ENCODE measurements at regions not wholly inside any gene's neighbourhood (a gene's known extent, or its start where the extent isn't known, plus 50 kb on each side); places are given as distances from the start of the nearest gene placed in this dataset.
A peak's percentile ranks its signal among the peaks of the same experiment; 100 is the strongest.

DNA sequence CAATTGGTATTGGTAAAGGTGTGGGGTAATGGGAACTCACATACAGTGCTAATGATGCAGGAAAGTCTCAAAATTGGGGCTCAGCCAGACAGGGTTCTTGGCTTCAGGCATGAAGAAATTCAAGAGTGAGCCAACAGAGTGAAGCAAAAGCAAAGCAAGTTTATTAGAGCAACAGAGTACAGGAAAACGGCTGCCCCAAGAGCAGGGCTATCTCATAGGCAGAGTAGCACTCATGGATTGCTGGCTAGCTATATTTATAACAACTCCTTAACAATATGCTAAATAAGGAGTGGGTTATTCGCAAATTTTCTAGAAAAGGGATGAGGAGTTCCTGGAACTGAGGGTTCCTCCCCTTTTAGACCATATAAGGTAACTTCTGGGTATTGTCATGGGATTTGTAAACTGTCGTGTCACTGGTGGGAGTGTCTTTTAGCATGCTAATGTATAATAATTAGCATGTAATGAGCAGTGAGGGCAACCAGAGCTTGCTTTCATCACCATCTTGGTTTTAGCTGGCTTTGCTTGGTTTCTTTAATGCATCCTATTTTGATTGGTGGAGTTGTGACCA is 233.8 kb upstream of the NOL4 start:
- no peak for FAIRE-seq
- DNase-seq (ENCODE audit: extremely low spot score, insufficient read length, low read depth), result no peak

DNA sequence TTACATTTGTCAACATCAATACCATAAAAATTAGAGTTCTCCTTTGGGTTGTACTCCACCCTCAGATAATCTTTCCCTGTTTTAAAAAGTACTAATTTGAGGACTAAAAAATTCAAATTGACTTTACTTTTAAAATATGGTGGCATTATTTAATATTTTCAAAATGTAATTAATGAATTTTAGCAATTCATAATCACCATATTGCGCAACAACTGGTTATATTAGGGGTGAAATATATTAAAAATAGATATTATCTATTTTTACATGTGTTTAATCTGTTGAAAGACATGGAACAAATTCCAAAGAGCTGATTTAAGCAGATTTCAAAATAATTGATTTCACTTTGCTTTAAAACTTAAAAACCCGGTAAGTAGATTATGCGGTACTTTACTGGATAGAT is 236.6 kb upstream of the NOL4 start:
- no peak for DNase-seq (ENCODE audit: extremely low spot score, insufficient read length, low read depth)
- FAIRE-seq, result no peak

DNA sequence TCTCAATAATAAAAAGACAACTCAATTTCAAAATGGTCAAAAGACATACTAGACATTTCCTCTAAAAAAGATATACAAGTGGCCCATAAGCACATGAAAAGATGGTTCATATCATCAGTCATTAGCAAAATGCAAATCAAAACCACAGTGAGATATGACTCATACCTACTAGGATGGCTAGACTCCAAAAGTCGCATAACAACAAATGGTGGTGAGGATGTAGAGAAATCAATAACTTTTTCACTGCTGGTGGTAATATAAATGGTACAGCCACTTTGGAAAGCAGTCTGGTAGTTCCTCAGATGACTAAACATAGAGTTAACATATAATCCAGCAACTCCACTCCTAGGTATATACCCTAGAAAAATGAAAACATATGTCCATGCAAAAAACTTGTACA is 242.3 kb upstream of the NOL4 start:
- FAIRE-seq, result no peak
- no peak for DNase-seq (ENCODE audit: extremely low spot score, insufficient read length, low read depth)

DNA sequence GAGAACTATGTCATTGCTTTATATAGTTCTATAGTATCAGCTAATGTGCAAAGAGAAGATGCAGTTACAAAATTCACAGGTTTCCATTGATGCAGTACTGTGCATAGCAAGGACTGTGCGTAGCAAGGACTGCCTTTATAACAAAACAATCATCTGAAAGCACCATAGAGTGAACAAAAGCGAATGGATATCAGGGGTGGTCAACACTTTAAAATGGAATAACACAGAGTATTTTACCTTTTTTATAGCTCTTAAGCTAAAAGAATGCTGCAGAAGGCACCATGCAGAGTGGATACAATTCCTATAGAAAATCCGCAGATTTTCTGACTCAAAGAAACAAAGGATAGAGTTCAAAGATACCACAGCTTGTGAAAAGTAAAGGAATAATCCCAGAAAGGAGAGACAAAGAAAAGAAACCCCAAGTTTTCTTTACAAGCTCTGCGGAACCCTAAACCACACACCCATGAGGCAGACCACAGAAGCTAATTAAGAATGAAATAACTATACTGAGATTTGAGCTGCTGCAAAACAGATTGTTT is 229.9 kb upstream of the DTNA start:
- DNase-seq (ENCODE audit: extremely low spot score, insufficient read length, low read depth) (no peak), FAIRE-seq (no peak)

DNA sequence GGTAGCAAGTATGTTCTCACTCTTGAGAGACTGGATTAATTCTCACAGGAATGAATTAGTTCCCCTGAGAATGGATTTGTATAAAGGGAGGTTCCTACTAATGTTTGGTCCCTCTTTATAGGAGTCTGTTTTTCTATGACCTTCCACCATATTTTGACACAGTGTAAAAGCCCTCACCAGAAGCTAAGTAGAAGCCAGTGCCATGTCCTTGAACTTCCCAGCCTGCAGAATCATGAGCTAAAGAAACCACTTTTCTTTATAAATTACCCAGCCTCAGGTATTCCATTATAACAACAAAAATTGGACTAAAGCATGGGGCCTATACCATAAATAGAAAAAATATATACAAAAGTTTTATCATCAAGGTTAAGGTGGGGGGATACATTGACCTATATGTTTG is 227.9 kb upstream of the DTNA start:
- DNase-seq (ENCODE audit: extremely low spot score, insufficient read length, low read depth) (no peak), FAIRE-seq (no peak)

DNA sequence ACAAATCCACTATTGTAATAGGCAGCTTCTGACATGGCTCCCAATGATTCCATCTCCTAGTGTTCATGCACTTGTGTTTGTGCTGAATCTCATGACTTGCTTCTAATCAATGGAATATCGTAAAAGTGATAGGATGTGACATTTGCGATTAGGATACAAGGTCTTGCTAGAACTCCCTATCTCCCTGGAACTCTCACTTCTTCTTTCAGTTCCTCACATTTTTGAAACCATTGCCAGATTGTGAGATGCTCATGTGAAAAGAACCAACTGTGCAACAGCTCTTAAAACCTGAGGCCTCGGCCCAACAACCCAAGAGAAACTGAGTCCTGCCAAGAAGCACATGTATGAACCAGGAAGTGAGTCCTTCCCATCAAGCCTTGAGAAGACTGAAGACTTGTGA is 226.9 kb upstream of the DTNA start:
- FAIRE-seq (no peak), DNase-seq (ENCODE audit: extremely low spot score, insufficient read length, low read depth) (no peak)

DNA sequence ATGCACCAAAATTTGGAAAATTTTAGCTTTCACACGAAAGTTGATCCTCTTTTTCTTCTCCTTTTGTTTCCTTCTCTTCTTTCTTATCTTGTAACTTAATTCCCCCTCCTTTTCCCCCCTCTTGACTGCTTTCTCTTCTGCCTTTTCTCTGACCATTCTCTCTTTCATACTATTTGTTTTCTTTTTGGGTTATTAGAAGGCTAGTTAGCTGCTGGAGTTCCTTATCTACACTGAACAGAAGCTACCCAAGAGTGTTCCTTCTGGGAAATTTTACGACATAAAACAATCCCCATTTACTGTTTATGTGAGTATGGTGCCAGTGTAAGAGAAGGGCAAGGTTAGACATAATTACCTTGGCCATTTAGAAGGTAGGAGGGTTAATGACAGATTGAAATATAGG is 218.4 kb upstream of the DTNA start:
- no peak for FAIRE-seq
- no peak for DNase-seq (ENCODE audit: extremely low spot score, insufficient read length, low read depth)

DNA sequence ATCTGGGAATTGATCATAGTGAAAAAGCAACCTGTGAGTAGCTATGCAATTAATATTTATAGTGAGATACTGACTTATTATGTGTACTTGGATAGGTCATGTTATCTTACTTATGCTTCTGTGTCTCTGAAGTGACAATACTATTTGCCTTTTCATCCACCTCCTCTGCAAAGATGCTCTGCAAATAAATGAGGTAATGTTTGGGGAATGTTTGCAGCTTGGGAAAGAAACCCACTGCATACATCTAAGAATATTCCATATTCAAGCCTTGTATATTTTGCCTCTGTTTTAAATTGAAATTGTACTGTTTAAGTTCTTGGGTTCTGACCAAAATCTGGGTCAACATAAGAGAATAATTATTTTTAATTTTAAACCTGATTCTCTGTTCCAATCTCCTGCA is 217.4 kb upstream of the DTNA start:
- FAIRE-seq, result no peak
- no peak for DNase-seq (ENCODE audit: extremely low spot score, insufficient read length, low read depth)

DNA sequence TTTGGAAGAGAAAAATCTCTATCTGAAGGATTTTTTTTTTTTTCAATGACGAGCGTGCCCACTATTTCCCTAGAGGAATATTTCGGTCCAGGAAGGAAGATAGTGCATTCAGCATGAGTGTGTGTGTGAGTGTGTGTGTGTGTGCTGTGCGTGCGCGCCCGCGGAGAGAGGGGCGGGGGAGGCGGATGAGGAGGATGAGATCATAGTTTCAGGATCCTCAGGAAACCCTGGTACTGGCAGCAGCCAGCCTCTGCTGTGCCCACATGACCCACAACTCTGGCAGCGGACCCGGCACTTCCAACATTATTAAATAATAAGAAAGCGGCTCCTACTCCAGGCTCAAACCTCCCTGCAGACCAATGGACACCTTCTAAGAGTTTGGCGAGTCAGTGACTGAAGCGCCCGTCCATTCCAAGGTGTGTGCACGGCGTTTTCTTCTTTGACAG is 217.0 kb upstream of the DTNA start:
- FAIRE-seq (peak; percentile 59), DNase-seq (ENCODE audit: extremely low spot score, insufficient read length, low read depth) (no peak)

DNA sequence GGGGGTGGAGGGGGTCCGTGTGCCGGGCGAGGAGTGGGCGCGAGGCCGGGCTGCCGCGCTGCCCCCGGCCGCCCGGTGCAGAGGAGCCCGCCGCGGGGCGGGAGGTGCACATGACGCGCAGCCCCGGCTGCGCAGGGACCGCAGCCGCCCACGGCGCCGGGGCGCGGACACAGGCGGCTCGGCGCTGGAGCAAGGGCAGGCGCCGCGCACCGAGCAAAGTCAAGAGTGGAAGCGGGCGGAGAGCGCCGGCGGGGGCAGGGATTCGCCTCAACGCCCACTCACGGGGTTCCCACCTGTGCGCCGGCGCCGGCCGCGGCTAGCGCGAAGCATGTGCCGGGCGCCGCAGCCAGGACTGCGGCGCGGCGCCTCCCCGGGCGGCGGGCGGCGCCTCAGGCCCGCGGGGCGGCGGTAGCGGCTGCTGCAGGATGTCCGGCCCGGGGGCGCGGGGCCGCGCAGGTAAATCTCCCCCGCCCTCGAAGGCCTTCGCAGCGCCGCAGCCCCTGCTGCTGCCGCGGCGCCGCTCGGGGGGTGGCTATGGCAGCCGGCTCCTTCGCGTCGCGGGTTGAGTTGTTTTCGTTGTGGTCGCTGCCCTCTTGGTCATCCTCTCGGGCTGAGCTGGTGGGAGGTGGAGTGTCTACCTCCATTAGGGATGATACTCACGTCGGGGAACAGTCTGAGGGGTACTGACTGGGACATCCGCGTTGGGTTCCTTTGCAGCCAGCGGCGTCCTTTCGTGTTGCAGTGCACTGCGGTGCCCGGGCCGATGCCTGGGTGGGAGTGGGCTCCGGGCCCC is 216.3 kb upstream of the DTNA start:
- DNase-seq (ENCODE audit: extremely low spot score, insufficient read length, low read depth) (no peak), FAIRE-seq (no peak)

DNA sequence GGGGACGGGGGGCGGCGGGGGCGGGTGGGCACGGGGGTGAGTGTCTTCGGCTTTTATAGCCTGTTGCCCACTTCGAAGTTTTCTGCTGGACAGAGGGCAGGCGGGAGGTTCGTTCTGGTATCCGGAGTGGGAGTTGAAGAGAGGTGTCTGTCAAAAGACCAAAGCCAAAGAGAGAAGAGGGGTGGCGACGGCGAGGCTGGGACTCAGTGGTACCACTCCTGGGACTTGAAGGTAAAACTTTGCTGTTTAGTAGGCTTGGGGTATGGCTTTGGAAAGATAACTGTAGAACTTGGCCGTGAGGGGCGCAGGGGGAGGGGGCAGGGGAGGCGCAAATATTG is 215.8 kb upstream of the DTNA start:
- FAIRE-seq (no peak), DNase-seq (ENCODE audit: extremely low spot score, insufficient read length, low read depth) (no peak)

DNA sequence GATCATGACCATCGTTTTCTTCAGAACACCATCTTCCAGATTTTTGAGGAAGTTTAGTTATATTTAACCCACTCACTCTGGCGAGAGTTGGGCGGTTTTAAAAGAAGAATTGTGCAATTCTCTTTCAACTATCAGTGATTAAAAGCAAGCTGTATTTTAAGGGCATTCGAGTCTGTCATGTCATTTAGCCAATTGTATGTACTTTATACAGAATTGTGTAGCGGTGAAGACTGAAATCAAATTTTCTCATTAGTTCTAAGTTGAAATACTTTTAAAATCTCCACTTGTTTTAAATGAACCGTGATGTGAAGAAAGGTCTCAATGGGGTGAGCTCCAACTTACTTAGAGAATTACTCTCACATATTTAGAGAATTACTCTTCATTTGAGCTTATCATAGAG is 214.6 kb upstream of the DTNA start:
- FAIRE-seq, result no peak

DNA sequence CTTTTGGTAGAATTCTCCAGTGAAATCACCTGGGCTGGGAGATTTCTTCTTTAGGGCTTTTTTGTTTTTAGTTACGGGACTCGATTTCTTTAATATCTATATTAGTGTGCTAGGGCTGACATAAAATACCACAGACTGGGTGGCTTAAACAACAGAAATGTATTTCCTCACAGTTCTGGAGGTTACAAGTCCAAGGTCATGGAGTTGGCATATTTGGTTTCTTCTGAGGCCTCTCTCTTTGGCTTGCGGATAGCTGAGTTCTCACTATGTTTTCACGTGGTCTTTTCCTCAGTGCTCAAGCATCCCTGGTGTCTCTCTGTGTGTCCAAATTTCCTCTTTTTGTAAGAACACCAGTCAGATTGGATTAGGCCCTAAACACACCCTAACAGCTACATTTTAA is 208.5 kb upstream of the DTNA start:
- no peak for DNase-seq (ENCODE audit: extremely low spot score, insufficient read length, low read depth)
- FAIRE-seq, result no peak

More for the DNA sequence above, 214.6 kb upstream of the DTNA start:
- DNase-seq (ENCODE audit: extremely low spot score, insufficient read length, low read depth), result no peak

DNA sequence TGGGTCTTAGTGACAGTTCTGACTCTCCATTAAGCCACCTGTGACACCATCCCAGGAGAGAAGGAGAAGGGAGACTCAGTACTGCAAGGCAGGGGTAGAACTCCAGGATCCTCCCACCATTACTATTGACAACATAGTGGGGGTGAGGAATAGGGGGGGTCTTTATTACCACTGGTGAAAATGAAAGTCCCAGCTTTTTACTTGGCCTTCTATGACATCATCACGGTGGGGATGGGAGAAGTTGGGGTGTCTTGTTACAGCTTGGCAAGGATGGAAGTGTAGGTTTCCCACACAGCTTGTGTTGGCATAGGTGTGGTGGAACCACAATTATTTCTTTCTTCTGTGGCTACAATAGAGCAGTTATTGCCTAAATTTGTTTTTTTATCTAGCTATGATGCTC is 203.9 kb upstream of the DTNA start:
- DNase-seq (ENCODE audit: extremely low spot score, insufficient read length, low read depth), result no peak
- no peak for FAIRE-seq

DNA sequence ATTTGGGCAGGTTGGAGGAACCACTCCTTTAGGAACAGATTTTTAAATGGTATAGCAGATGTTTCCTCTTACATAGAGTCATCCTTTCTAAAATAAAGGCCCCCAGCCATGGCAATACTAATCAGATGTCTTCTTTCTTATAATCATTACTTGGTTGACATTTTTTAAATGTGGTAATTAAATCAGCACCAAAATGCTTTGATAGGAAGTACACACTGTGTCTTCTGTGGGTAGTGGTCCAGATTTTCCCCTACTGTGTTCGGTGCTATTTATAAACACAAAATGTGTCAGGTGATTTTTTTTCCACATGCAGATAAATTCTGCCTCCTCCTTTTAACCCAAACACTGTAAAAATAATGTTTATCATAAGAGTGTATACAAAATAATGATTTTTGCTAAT is 200.9 kb upstream of the DTNA start:
- FAIRE-seq, result no peak
- DNase-seq (ENCODE audit: extremely low spot score, insufficient read length, low read depth), result no peak

DNA sequence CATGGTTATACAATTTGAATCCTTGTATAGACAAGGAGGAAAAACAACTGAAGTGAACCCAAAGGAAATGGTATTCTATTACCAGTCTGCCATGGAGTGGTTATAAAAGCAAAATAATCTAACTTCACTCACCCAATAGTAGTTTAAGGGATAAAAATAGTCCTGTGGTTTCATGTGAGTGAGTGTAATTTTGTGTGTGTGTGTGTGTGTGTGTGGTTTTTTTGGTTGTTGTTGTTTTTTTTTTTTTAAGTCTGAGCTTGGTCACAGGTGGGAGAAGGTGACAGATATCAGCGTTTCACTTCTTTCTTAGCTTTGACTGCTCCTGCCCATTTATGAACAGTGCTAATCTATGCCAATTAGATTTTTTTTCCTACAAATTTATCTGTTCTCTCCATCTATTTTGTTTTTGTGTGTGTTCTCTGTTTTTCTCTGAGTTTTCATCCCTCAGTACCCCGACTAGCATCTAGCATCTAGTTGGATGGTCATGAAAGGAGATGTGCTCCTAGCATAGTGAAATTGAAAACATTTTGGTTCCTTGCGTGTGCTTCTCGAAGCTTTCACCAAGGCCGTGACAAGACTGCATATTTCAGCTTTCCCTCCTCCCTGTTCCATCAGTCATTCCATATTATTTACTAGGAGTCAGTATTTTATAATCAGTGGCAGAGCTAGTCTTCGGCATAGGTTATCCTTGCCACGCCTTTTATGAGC is 200.1 kb upstream of the DTNA start:
- DNase-seq (ENCODE audit: extremely low spot score, insufficient read length, low read depth) (no peak), FAIRE-seq (peak; percentile 5)

DNA sequence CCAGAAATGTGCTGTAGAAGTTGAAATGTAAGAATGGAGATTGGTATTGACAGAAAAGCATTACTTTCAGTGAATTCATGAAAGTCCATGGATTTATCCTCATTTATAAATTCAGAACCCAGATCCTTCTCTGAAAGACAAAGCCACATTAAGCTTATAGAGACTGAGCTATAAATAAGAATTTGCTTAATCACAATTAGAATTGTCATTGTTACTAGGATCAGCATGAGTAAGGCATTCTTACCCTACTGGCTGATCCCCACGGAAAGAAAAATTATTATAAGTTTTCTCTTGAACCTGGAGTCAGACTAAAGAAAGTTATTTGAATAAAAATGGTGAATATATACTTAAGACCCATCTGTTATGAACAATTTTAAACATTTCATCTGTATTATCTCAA is 199.2 kb upstream of the DTNA start:
- no peak for DNase-seq (ENCODE audit: extremely low spot score, insufficient read length, low read depth)
- FAIRE-seq, result no peak

DNA sequence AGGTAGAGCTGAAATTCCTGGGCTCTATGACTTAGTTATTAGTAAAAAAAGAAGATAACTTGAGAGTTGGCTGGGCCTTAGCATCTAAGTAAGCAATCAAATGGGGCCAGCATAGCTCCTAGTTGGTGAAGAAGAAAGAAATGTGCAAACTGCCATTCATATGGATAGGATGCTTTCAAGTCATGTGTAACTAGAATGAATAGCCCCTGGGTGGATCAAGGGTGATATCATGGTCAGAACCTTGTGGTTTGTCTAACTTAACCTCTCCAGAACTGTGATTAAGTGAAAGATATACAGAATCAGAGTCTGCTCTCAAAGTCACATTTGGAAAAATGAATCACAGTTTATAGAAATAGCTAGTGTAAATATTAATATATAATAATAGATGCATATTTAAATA is 198.7 kb upstream of the DTNA start:
- FAIRE-seq (no peak), DNase-seq (ENCODE audit: extremely low spot score, insufficient read length, low read depth) (no peak)

DNA sequence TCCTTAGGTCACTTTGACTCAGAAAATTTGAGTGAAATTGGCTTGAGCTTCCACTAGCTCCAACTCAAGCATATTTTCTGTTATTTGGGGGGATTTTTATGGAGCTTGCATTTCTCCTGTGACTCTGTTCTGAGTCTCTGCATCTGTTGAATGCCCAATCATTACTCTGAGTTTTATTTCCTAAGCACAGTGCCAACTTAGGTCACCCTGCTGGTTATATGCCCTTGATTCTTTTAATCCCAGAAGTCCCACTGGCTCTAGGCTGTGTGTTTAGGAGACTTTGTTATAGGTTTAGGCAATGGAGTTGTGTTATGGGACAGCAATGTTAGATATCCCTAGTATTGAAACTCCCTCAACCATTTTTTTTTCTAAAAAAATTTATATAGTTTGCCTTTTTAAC is 198.2 kb upstream of the DTNA start:
- FAIRE-seq, result no peak
- DNase-seq (ENCODE audit: extremely low spot score, insufficient read length, low read depth), result no peak

DNA sequence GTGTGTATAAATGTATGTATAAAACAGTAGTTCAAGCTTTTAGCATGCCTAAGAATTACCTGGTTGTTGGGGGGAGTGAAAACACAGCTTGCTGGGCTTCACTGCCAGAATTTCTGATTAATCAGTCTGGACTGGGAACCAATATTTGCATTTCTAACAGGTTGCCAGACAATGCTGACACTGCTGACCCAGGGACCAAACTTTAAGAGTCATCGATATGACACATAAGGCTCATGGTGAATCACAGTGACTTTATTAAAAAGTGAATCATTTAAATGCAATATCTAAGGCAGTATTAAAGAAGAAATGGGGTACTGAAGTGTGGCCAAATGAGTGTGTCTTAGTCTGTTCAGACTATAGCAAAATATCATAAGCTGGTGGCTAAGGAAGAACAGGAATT is 195.9 kb upstream of the DTNA start:
- no peak for DNase-seq (ENCODE audit: extremely low spot score, insufficient read length, low read depth)
- FAIRE-seq, result no peak

DNA sequence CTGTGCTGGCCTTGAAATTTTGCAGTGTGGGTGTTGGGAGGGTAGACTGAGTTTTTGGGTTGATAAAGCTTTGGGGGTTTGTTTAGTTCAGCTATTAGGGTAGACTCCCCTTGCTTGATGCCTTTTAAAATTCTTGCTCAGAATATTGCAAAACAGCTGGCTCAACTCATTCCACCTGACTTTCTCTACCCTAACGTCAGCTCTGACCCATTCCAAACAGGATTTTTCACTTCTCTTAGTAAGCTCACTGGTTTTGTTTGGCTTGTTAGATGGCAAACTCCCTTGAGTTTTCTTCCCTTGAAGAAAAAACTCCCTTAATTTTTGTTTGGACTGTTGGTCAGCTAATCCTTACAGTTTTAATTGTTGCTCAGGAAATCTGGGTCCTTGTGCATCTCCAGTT is 195.1 kb upstream of the DTNA start:
- no peak for FAIRE-seq
- DNase-seq (ENCODE audit: extremely low spot score, insufficient read length, low read depth), result no peak

Data from GM18507 (cell line).